K562 (cell line): ENCODE measurements at regions not wholly inside any gene's neighbourhood (a gene's known extent, or its start where the extent isn't known, plus 50 kb on each side); places are given as distances from the start of the nearest gene placed in this dataset.

ENCODE experiments used
- ATAC-seq: fragments of 200-7000 bp; cut with Tn5 transposase; 3 replicates; pipeline ENCODE4 v1.9.1; 2020; ENCODE audit warnings: moderate library complexity
- BruUV-seq: library from RNA; stranded (reverse); fragments of 400-500 nt; replicated peaks from 2 replicates; lab custom pipeline; 2021; lab: Mats Ljungman, UMichigan
- CTCF ChIA-PET: fragments of 300-600 bp; formaldehyde crosslinking; extraction: SDS; loops from one replicate; lab custom pipeline; 2021; ENCODE audit warnings: low intra/inter-chr PET ratio; lab: Yijun Ruan, JAX
- POLR2A ChIA-PET: fragments of 300-600, 350-650 bp; sonication (Branson Sonifier 250); formaldehyde crosslinking; extraction: SDS; loops from one replicate; lab custom pipeline; 2021; ENCODE audit warnings: antibody characterized with exemption, inconsistent platforms; lab: Yijun Ruan, JAX
- DNase-seq, 4 experiments: peaks; one replicate each; pipeline versions ENCODE4 v3.0.0 to v3.0.0-alpha.2; 2011 to 2018; ENCODE audit warnings: low spot score in 3 of 4, mixed read lengths in 3 of 4; ENCODE audit errors: extremely low read depth in 1 of 4
- FAIRE-seq: peaks from 2 replicates; lab custom pipeline; 2011; peaks lifted over from hg19 to GRCh38; lab: Jason Lieb, UNC
- H2AFZ ChIP-seq: 2 replicates; pipeline ENCODE4 v1.6.0; 2011; ENCODE audit warnings: low read depth, low read length, control low read depth, inconsistent platforms
- H3K27ac ChIP-seq: fragments of 200-600 bp; 3 replicates; pipeline ENCODE4 v1.8.0; 2011; ENCODE audit warnings: low read depth, mild to moderate bottlenecking, control low read depth, inconsistent platforms, low read length, moderate library complexity, mixed read lengths; ENCODE audit errors: extremely low read depth
- H3K27me3 ChIP-seq, 2 experiments: fragments of 300-600 bp in 1 of 2; 2 replicates in 1 of 2; 3 replicates in 1 of 2; pipeline versions ENCODE4 v1.6.0 to v1.8.0; 2011; ENCODE audit warnings: inconsistent platforms in 2 of 2, low read length in 2 of 2, mild to moderate bottlenecking in 1 of 2, mixed read lengths in 1 of 2, moderate library complexity in 1 of 2; ENCODE audit not compliant: control insufficient read depth in 2 of 2, insufficient read depth in 2 of 2
- H3K36me3 ChIP-seq: fragments of 300-600 bp; 3 replicates; pipeline ENCODE4 v1.8.0; 2011; ENCODE audit warnings: mild to moderate bottlenecking, low read length, inconsistent platforms; ENCODE audit not compliant: control insufficient read depth, insufficient read depth
- H3K4me1 ChIP-seq, 2 experiments: fragments of 200-600 bp in 1 of 2; replicated peaks in 1 of 2; 2 replicates in 1 of 2; 3 replicates in 1 of 2; pipeline versions ENCODE4 v1.5.1 to v1.8.0; 2011; ENCODE audit warnings: inconsistent platforms in 2 of 2, low read length in 2 of 2, mild to moderate bottlenecking in 1 of 2, mixed read lengths in 1 of 2, moderate library complexity in 1 of 2; ENCODE audit not compliant: control insufficient read depth in 2 of 2, insufficient read depth in 2 of 2
- H3K4me2 ChIP-seq: 2 replicates; pipeline ENCODE4 v1.6.1; 2011; ENCODE audit warnings: low read length, control low read depth, inconsistent platforms, mixed read lengths; ENCODE audit not compliant: insufficient read depth
- H3K4me3 ChIP-seq: fragments of 200-600 bp; sonication (generic), shearing (Covaris generic); 2 replicates; pipeline ENCODE4 v1.5.1; 2016; ENCODE audit warnings: control low read depth, inconsistent platforms
- H3K79me2 ChIP-seq: fragments of 200-600 bp; 3 replicates; pipeline ENCODE4 v1.8.0; 2011; ENCODE audit warnings: low read length, inconsistent platforms; ENCODE audit not compliant: control insufficient read depth, insufficient read depth
- H3K9ac ChIP-seq, 2 experiments: 2 replicates each; pipeline versions ENCODE4 v1.6.0 to v1.6.1; 2011; ENCODE audit warnings: low read depth in 2 of 2, low read length in 2 of 2, control low read depth in 1 of 2, inconsistent platforms in 1 of 2, mild to moderate bottlenecking in 1 of 2, mixed read lengths in 1 of 2; ENCODE audit not compliant: insufficient read depth in 1 of 2
- H3K9me1 ChIP-seq: one replicate; pipeline ENCODE4 v1.6.0; 2011; ENCODE audit warnings: inconsistent platforms, mild to moderate bottlenecking, low read length, moderate library complexity; ENCODE audit not compliant: control insufficient read depth, insufficient read depth
- H3K9me3 ChIP-seq: replicated peaks from 2 replicates; pipeline ENCODE4 v1.5.1; 2011; ENCODE audit warnings: low read depth, low read length, inconsistent platforms; ENCODE audit not compliant: control insufficient read depth, insufficient read depth
- H4K20me1 ChIP-seq: replicated peaks from 2 replicates; pipeline ENCODE4 v1.6.1; 2011; ENCODE audit warnings: low read length, inconsistent platforms, mixed read lengths; ENCODE audit not compliant: control insufficient read depth, insufficient read depth
- CREBBP ChIP-seq: IDR thresholded peaks from one replicate; pipeline ENCODE4 v1.6.1; 2012; ENCODE audit warnings: low read depth, mild to moderate bottlenecking, control low read depth, inconsistent platforms, low read length
- CSDE1 ChIP-seq, 2 experiments: fragments of 450-650 bp; IDR thresholded peaks; 2 replicates each; pipeline ENCODE4 v1.6.1; 2016; ENCODE audit warnings: mild to moderate bottlenecking in 1 of 2
- CXXC5 ChIP-seq: fragments of 250-450 bp; sonication (Bioruptor Pico); IDR thresholded peaks from 2 replicates; pipeline ENCODE4 v1.8.0; 2022; ENCODE audit warnings: inconsistent platforms, mild to moderate bottlenecking, moderate library complexity
- GABPB1 ChIP-seq: sonication (generic); formaldehyde crosslinking; IDR thresholded peaks from 2 replicates; pipeline ENCODE4 v1.8.0; 2022; ENCODE audit warnings: mild to moderate bottlenecking, missing genetic modification reagents
- MCM5 ChIP-seq: fragments of 450-650 bp; IDR thresholded peaks from 2 replicates; pipeline ENCODE4 v1.6.1; 2016; ENCODE audit warnings: low read depth
- RFX7 ChIP-seq: fragments of 250-450 bp; sonication (Bioruptor Pico); IDR thresholded peaks from 2 replicates; pipeline ENCODE4 v1.5.1; 2021; ENCODE audit warnings: mild to moderate bottlenecking
- SIN3B ChIP-seq: fragments of 450-650 bp; IDR thresholded peaks from 2 replicates; pipeline ENCODE4 v1.6.1; 2017; ENCODE audit warnings: low read depth, mild to moderate bottlenecking, moderate library complexity
- SMC3 ChIP-seq: conservative IDR thresholded peaks from 2 replicates; pipeline ENCODE4 v1.6.1; 2011; ENCODE audit warnings: low read depth, low read length, improper control_type of control experiment; ENCODE audit not compliant: insufficient read depth
- TAL1 ChIP-seq: fragments of 450-650 bp; IDR thresholded peaks from 2 replicates; pipeline ENCODE4 v1.6.1; 2016; ENCODE audit warnings: mild to moderate bottlenecking
- ZKSCAN3 ChIP-seq: fragments of 250-450 bp; sonication (Bioruptor Pico); IDR thresholded peaks from 2 replicates; pipeline ENCODE4 v1.4.0; 2020
- ZNF584 ChIP-seq: fragments of 200-800 bp; sonication (Bioruptor generic); IDR thresholded peaks from 2 replicates; pipeline ENCODE4 v1.6.1; 2016; ENCODE audit warnings: low read depth, mild to moderate bottlenecking, missing genetic modification characterization, missing compliant biosample characterization
- WGBS: fragments of 100-300 bp; shearing (Covaris generic); methylation state at CpG from one replicate; pipeline ENCODE4 v1.1.6; 2016; ENCODE audit warnings: low coverage, mixed read lengths; ENCODE audit not compliant: insufficient coverage; ENCODE audit errors: missing lambda C conversion rate; 5-methylcytosine and 5-hydroxymethylcytosine counted together
- in situ Hi-C: fragments of 300-500 bp; cut with MboI; formaldehyde crosslinking; loops from 4 replicates; pipeline ENCODE4 v1.15.0; 2018; ENCODE audit warnings: inconsistent platforms, mixed read lengths
- intact Hi-C: fragments of 100-400 bp; cut with micrococcal nuclease; formaldehyde crosslinking; loops from 2 replicates; pipeline ENCODE4 v1.14.2; 2022

- TF ChIP-seq ZNF584 (CRISPR knock-in tag) (no peak), MCM5 (no peak), GABPB1 (no peak), SMC3 (no peak), SIN3B (no peak)
Observed at GRCh38 chr10:47133871-47134570, 166.0 kb upstream of the GDF10 start (continued).

- no peak overlapping the region for H3K4me2 ChIP-seq
- WGBS: 0% methylated on average over 3 of the region's 3 CpGs
- no peaks in the 10 kb centered on the region for H3K9me3 ChIP-seq
- no peak overlapping the region for H3K9ac ChIP-seq
- H3K4me1 ChIP-seq: no peaks in the 10 kb centered on the region
- intact Hi-C loops: no loop called here
- no TSS peak for BruUV-seq
- H3K79me2 ChIP-seq: no peaks in the 10 kb centered on the region
- CTCF ChIA-PET: no interaction called here
- H4K20me1 ChIP-seq: no peaks in the 10 kb centered on the region; the same call in 1 of the 2 replicates
- no peak overlapping the region for H3K27ac ChIP-seq
- POLR2A ChIA-PET: interaction anchor here (1.3 kb wide), 1 partner anchor 13 kb away, joined by 4 read pairs; no protein-coding TSS in a partner anchor
- DNase-seq: no peak
- H3K36me3 ChIP-seq: no peaks in the 10 kb centered on the region
- no peak overlapping the region for H3K4me3 ChIP-seq
- FAIRE-seq: no peak
- H2AFZ ChIP-seq: no peak overlapping the region
- no peaks in the 10 kb centered on the region for H3K9me1 ChIP-seq
- in situ Hi-C loops: no loop called here
- H3K27me3 ChIP-seq: peaks cover 8 to 28% of the 10 kb centered on the region in 2 experiments; a peak in 3 of 5 replicates
- TF ChIP-seq CXXC5 (CRISPR knock-in tag): no peak
- no peak for TF ChIP-seq TAL1
- no peak for TF ChIP-seq CSDE1 (IDR thresholded peaks at IDR 0.05)
- TF ChIP-seq ZKSCAN3 (CRISPR knock-in tag): no peak
- no peak for TF ChIP-seq RFX7 (CRISPR knock-in tag)
- TF ChIP-seq CREBBP: no peak
- TF ChIP-seq, all 486 proteins: peak for 0
- ATAC-seq: no peak
Observed at GRCh38 chr10:47136866-47137265, 163.1 kb upstream of the GDF10 start.
